ENCODE measurements at regions not wholly inside any gene's neighbourhood (a gene's known extent, or its start where the extent isn't known, plus 50 kb on each side); places are given as distances from the start of the nearest gene placed in this dataset. TPM values are rescaled to one million over a fixed set of nuclear protein-coding genes. Genes with fewer than 3 reads are reported as not detected.

Small RNAs in the stretch of these regions (small RNA-seq; reads per million reads assigned to genes)
- gene RF00019 (ENCODE audit: low replicate concordance) = not detected

All from spinal cord (tissue), 1 donor.